Astrocyte (in vitro differentiated cells and primary cell): ENCODE measurements at regions not wholly inside any gene's neighbourhood (a gene's known extent, or its start where the extent isn't known, plus 50 kb on each side); places are given as distances from the start of the nearest gene placed in this dataset.

Source experiments
- DNase-seq: peaks from one replicate; pipeline ENCODE4 v3.0.0-alpha.2; 2010; ENCODE audit warnings: low read depth
- FAIRE-seq: peaks from 2 replicates; lab custom pipeline; 2011; peaks lifted over from hg19 to GRCh38; lab: Jason Lieb, UNC
- H2AFZ ChIP-seq: 2 replicates; pipeline ENCODE4 v1.6.0; 2012; ENCODE audit warnings: low read depth, low read length, inconsistent platforms
- H3K27ac ChIP-seq: 2 replicates; pipeline ENCODE4 v1.5.1; 2011; ENCODE audit warnings: low read depth, low read length, inconsistent platforms
- H3K27me3 ChIP-seq: 2 replicates; pipeline ENCODE4 v1.6.0; 2011; ENCODE audit warnings: low read length, inconsistent platforms; ENCODE audit not compliant: insufficient read depth
- H3K36me3 ChIP-seq: 2 replicates; pipeline ENCODE4 v1.5.1; 2011; ENCODE audit warnings: low read length, inconsistent platforms; ENCODE audit not compliant: insufficient read depth
- H3K4me1 ChIP-seq: 2 replicates; pipeline ENCODE4 v1.5.1; 2011; ENCODE audit warnings: low read length, inconsistent platforms; ENCODE audit not compliant: insufficient read depth
- H3K4me2 ChIP-seq: 2 replicates; pipeline ENCODE4 v1.6.0; 2012; ENCODE audit warnings: low read length, inconsistent platforms
- H3K4me3 ChIP-seq: 2 replicates; pipeline ENCODE4 v1.5.1; 2011; ENCODE audit warnings: low read depth, mild to moderate bottlenecking, low read length, inconsistent platforms; ENCODE audit not compliant: insufficient read depth
- H3K79me2 ChIP-seq: 2 replicates; pipeline ENCODE4 v1.6.0; 2012; ENCODE audit warnings: mild to moderate bottlenecking, low read length, inconsistent platforms; ENCODE audit not compliant: insufficient read depth
- H3K9ac ChIP-seq: 2 replicates; pipeline ENCODE4 v1.6.0; 2012; ENCODE audit warnings: mild to moderate bottlenecking, low read length, inconsistent platforms
- H3K9me3 ChIP-seq: 2 replicates; pipeline ENCODE4 v1.5.1; 2012; ENCODE audit warnings: low read depth, mild to moderate bottlenecking, low read length, inconsistent platforms; ENCODE audit not compliant: insufficient read depth
- H4K20me1 ChIP-seq: 2 replicates; pipeline ENCODE4 v1.6.0; 2012; ENCODE audit warnings: low read length, inconsistent platforms; ENCODE audit not compliant: insufficient read depth
- H3K27ac Mint-ChIP-seq: one replicate; pipeline ENCODE4 v1.8.0; 2021; ENCODE audit warnings: mild to moderate bottlenecking, mixed read lengths; ENCODE audit not compliant: unreplicated experiment
- H3K27me3 Mint-ChIP-seq: one replicate; pipeline ENCODE4 v1.8.0; 2021; ENCODE audit warnings: low read depth, mixed read lengths; ENCODE audit not compliant: unreplicated experiment
- H3K36me3 Mint-ChIP-seq: one replicate; pipeline ENCODE4 v1.8.0; 2021; ENCODE audit warnings: low read depth, mixed read lengths; ENCODE audit not compliant: unreplicated experiment
- H3K4me1 Mint-ChIP-seq: one replicate; pipeline ENCODE4 v1.8.0; 2021; ENCODE audit warnings: low read depth, mixed read lengths; ENCODE audit not compliant: unreplicated experiment
- H3K4me3 Mint-ChIP-seq: one replicate; pipeline ENCODE4 v1.8.0; 2021; ENCODE audit warnings: mild to moderate bottlenecking, moderate library complexity, mixed read lengths; ENCODE audit not compliant: unreplicated experiment
- H3K9me3 Mint-ChIP-seq: one replicate; pipeline ENCODE4 v1.8.0; 2021; ENCODE audit warnings: mild to moderate bottlenecking, mixed read lengths; ENCODE audit not compliant: unreplicated experiment
- EZH2 ChIP-seq: IDR thresholded peaks from 2 replicates; pipeline ENCODE4 v1.6.1; 2012; ENCODE audit warnings: mild to moderate bottlenecking, low read length, inconsistent platforms; ENCODE audit not compliant: insufficient read depth
- TF ChIP-seq, protein P1 (sequence below): IDR thresholded peaks from 2 replicates; pipeline ENCODE4 v1.5.1; 2011; ENCODE audit warnings: low read depth, mild to moderate bottlenecking, inconsistent platforms, low read length, moderate library complexity; ENCODE audit not compliant: insufficient read depth

DNA sequence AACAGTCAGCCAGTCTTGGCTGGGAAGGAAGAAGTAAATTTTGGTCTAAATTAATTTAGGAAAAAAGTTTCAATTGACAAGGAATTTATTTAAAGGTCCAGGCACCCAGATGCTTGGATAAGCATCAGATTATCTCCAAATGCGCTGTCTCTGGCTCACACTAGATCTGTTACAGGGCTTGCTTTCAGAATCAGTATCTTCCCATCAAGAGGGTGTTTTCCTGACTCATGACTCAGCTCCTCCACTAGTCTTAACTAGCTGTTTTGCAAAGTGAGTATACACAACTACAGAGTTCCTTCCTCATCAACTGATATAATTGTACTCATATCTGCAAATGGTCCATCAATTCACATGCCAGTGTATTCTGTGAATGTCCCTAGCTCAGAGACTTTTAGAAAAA, 482.1 kb upstream of the CPEB2 start:
- Histone ChIP-seq H3K36me3 (no peaks in the 10 kb centered on the region), H3K9ac (no peak overlapping the region), H2AFZ (no peak overlapping the region), H3K4me1 (no peaks in the 10 kb centered on the region), H3K27me3 (no peaks in the 10 kb centered on the region), H4K20me1 (no peaks in the 10 kb centered on the region), H3K4me3 (no peak overlapping the region), H3K9me3 (no peaks in the 10 kb centered on the region), H3K27ac (no peak overlapping the region), H3K79me2 (no peaks in the 10 kb centered on the region), H3K4me2 (no peak overlapping the region)
- no peak overlapping the region for H3K27ac Mint-ChIP-seq
- no peaks in the 10 kb centered on the region for H3K9me3 Mint-ChIP-seq
- H3K4me3 Mint-ChIP-seq: no peak overlapping the region
- FAIRE-seq (no peak), DNase-seq (no peak)
- H3K36me3 Mint-ChIP-seq: no peaks in the 10 kb centered on the region
- H3K4me1 Mint-ChIP-seq: peaks cover 23% of the 10 kb centered on the region
- no peak for TF ChIP-seq EZH2
- TF ChIP-seq, protein P1, sequence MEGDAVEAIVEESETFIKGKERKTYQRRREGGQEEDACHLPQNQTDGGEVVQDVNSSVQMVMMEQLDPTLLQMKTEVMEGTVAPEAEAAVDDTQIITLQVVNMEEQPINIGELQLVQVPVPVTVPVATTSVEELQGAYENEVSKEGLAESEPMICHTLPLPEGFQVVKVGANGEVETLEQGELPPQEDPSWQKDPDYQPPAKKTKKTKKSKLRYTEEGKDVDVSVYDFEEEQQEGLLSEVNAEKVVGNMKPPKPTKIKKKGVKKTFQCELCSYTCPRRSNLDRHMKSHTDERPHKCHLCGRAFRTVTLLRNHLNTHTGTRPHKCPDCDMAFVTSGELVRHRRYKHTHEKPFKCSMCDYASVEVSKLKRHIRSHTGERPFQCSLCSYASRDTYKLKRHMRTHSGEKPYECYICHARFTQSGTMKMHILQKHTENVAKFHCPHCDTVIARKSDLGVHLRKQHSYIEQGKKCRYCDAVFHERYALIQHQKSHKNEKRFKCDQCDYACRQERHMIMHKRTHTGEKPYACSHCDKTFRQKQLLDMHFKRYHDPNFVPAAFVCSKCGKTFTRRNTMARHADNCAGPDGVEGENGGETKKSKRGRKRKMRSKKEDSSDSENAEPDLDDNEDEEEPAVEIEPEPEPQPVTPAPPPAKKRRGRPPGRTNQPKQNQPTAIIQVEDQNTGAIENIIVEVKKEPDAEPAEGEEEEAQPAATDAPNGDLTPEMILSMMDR: no peak
- no peaks in the 10 kb centered on the region for H3K27me3 Mint-ChIP-seq

DNA sequence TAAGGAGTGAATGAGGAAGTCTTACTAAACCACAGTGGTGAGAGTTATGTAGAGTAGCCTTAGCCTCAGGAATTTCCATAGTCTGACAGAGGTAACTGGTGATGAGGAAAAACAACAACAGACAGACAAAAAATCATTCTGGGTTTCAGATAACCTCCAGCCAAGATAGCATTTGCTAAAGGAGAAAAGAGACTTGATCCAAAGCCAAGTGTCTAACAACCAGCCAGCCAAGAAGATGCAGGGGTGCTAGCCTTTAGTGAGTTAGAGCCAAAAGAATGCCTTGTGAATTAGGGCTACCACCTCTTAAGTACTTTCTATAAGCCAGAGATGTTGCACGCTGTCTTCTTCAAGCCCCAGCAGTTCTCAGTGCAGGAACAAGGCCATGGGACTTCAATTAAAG, 478.0 kb upstream of the CPEB2 start:
- Histone ChIP-seq H4K20me1 (no peaks in the 10 kb centered on the region), H3K27me3 (no peaks in the 10 kb centered on the region), H3K9ac (no peak overlapping the region), H3K27ac (no peak overlapping the region), H2AFZ (no peak overlapping the region), H3K4me3 (no peak overlapping the region), H3K4me2 (no peak overlapping the region), H3K4me1 (peaks cover 1% of the 10 kb centered on the region), H3K36me3 (no peaks in the 10 kb centered on the region), H3K79me2 (no peaks in the 10 kb centered on the region), H3K9me3 (no peaks in the 10 kb centered on the region)
- Mint-ChIP-seq H3K27ac (peak overlapping the region; percentile 34), H3K27me3 (no peaks in the 10 kb centered on the region), H3K4me1 (peaks cover 27% of the 10 kb centered on the region), H3K4me3 (no peak overlapping the region), H3K36me3 (no peaks in the 10 kb centered on the region), H3K9me3 (no peaks in the 10 kb centered on the region)
- peak; percentile 14 for DNase-seq
- TF ChIP-seq, protein P1: no peak
- TF ChIP-seq EZH2: no peak
- no peak for FAIRE-seq

DNA sequence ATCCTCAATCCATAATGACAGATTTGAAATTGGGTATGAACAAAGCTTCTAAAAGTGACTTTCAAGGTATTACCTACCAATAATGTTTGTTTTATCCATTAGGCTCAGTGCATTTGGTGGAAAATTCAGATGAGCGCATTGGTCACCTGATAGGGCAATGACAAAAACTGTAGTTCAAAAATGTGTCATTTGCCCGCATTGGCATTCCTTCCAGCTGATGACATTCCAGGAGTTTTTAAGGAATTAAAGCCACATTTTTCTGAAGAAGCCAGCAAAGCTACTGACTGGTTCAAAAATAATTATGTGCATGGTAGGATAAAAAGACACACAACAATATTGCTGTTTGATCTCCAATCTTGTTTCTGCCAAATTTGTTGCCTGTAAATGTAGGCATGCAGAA, 473.4 kb upstream of the CPEB2 start:
- no peak overlapping the region for H3K4me3 ChIP-seq
- no peak overlapping the region for H3K4me2 ChIP-seq
- Mint-ChIP-seq H3K27ac (no peak overlapping the region), H3K36me3 (no peaks in the 10 kb centered on the region), H3K4me3 (no peak overlapping the region), H3K4me1 (peaks cover 18% of the 10 kb centered on the region), H3K27me3 (no peaks in the 10 kb centered on the region), H3K9me3 (no peaks in the 10 kb centered on the region)
- no peaks in the 10 kb centered on the region for H3K27me3 ChIP-seq
- H3K9ac ChIP-seq: no peak overlapping the region
- H3K79me2 ChIP-seq: no peaks in the 10 kb centered on the region
- H3K4me1 ChIP-seq: peaks cover 5% of the 10 kb centered on the region
- FAIRE-seq: no peak
- no peak for DNase-seq
- H2AFZ ChIP-seq: no peak overlapping the region
- no peak for TF ChIP-seq EZH2
- TF ChIP-seq, protein P1: no peak
- no peaks in the 10 kb centered on the region for H3K9me3 ChIP-seq
- no peaks in the 10 kb centered on the region for H3K36me3 ChIP-seq
- no peak overlapping the region for H3K27ac ChIP-seq
- H4K20me1 ChIP-seq: no peaks in the 10 kb centered on the region
